Stimulated activated CD8-positive, alpha-beta memory T cell treated with anti-CD3 and anti-CD28 coated beads, Interleukin-15, amount 100 ng/mL, for 48 hours (primary cell): ENCODE measurements at regions not wholly inside any gene's neighbourhood (a gene's known extent, or its start where the extent isn't known, plus 50 kb on each side); places are given as distances from the start of the nearest gene placed in this dataset.

Experiments
- DNase-seq, 2 donors: peaks; one replicate each; pipeline ENCODE4 v3.0.0-alpha.2; 2020; ENCODE audit warnings: low read depth in 2 of 2

DNA sequence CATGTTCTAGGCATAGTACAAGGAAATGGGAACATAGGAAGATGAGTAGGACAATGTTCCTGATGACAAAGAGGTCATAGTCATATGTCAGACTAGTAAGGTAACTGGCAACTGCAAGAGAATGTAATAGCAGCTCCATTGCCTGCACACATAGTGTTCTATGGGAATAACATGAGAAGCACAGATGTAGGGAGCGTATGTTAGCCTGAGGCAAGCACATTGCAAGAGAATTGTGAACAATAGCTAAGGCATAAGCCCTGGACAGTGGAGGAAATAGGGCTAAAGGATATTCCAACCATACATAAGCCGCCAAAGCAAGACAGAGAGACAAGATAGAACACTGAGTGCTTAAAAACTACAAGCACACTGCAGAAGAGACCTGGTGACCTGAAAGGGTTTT is 1017.0 kb upstream of the TENM4 start:
- no peak for DNase-seq

GRCh38 chr11:80455818-80456217 is 1015.0 kb upstream of the TENM4 start:
- DNase-seq: no peak

DNA sequence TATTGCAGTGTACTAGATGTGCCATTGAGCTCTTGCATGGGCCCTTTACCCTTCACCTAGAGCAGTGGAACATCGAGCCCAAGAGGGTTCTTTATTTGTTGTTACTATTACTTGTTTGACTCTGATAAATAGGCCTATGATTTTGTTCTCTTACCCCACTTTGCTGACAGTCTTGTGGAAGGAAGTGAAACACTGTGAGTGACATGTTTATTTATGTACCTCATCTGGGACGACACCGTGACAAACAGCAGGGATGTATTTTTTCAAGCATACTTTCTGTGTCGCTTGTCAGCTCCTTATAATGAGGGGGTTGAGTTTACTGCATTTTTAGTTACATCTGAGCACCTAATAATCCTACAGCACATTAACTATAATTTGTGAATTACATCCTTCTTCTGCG is 1010.3 kb upstream of the TENM4 start:
- no peak for DNase-seq

- no peak for DNase-seq
Measured at GRCh38 chr11:80448709-80449108, 1007.9 kb upstream of the TENM4 start.

DNA sequence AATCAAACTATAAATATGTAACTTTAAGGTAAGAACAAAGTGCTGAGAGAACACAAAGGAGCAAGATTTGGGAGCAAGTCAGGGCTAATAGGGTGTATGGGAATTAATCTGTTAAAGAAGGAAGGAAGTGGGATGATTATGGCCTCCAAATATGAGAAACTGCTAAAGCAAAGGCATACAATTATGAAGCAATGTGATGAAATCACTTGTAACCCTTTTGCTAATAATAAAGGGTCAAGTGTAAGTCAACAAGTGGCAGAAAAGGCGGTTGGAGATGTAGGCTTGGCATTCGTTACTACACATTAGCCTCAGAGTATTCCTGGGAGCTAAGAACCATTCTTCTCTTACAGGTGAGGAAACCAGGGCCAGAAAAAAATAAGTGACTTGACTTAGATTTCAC is 1002.3 kb upstream of the TENM4 start:
- DNase-seq: no peak

DNA sequence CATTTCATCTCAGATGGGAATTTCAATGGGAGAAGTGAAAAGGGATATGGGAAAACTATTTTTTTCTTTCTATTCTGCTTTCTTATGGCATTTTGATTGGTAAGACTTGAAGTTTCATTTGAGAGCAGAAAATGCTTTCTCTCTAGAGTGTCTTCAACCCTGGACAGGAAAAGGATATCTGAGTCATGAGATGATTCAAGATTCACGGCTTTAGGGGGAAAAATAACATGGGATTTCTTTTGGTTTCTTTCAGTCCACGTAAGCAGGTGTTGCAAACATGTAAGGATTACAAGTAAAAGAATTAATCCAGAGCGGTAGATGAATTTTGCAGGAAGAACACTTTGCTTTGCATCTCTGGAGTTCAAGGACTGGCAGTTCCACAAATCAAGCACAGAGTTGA is 1001.0 kb upstream of the TENM4 start:
- DNase-seq: no peak

DNA sequence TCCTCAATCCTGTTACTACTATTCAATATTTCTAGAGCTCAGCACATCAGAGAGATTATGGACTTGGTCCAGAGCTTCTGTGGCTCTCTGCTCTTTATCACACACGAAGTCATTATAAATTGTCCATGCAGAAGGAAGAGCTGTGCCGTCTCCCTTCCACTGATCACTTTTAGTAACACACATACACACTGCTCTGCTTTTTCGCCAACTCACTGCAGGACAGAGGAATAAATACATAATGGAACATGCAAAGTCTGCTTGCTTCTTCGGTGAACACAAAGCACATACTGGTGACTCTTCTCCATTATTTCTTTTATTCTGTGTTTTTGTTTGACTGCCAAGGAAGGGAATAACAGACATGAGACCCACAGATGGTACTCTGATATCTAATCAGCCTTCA is 1000.0 kb upstream of the TENM4 start:
- no peak for DNase-seq

- DNase-seq: no peak
Measured at GRCh38 chr11:80436547-80436946, 995.7 kb upstream of the TENM4 start.

DNA sequence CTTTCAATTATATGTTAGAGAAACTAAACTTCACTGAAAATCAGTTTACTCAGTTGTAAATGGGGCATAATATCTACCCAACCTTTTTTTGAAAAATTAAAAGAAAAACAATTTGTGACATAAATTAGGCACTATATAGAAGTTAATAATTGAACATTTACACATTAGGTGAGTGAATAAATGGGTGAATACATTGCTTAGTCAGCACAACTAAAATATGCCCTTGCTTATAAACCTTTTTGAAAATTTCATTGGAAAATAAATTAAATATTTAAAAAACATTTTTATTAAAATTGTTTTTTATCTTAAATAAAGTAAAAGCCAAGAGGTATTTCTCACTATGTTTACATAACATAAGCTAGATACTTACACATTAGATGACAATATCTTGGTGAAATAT is 994.5 kb upstream of the TENM4 start:
- DNase-seq: no peak

- DNase-seq: no peak
Measured at GRCh38 chr11:80432057-80432456, 991.2 kb upstream of the TENM4 start.

GRCh38 chr11:80424012-80424695 is 983.3 kb upstream of the TENM4 start:
- DNase-seq: no peak

DNA sequence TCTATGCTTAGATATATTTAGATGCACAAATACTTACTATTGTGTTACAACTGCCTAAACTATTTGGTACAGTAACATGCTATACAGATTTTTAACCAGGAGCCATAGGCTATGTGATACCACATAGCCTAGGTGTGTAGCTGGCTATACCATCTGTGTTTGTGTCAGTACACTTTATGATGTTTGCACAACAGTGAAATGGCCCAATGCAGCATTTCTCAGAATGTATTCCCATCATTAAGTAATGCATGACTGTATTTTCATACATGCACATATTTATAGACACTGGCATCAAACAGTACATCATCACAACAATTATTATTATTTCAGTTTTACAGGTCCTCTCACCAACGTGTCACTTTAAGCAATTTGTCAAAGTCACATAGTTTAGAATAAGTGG is 979.5 kb upstream of the TENM4 start:
- DNase-seq: no peak

DNA sequence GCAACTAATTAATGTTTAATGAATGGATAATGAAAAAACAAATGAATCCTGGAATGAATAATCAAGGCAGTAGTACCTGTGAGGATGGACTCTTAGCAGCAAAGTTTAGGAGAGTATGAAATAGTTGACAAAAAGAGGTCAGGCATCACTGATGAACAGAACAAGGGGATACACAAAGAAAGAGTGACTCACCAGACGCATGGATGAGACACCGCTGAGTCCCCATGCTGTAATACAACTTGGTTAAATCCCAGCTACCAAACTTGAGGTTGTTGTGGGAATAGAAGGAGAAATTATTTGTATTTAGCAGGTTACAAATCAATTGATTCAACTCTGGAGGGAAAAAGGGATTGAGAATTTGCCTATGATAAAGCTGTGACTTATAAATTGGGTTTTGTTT is 976.9 kb upstream of the TENM4 start:
- no peak for DNase-seq

- no peak for DNase-seq
Measured at GRCh38 chr11:80415580-80415979, 974.8 kb upstream of the TENM4 start.

- DNase-seq: no peak
Measured at GRCh38 chr11:80414181-80415165, 973.6 kb upstream of the TENM4 start.

DNA sequence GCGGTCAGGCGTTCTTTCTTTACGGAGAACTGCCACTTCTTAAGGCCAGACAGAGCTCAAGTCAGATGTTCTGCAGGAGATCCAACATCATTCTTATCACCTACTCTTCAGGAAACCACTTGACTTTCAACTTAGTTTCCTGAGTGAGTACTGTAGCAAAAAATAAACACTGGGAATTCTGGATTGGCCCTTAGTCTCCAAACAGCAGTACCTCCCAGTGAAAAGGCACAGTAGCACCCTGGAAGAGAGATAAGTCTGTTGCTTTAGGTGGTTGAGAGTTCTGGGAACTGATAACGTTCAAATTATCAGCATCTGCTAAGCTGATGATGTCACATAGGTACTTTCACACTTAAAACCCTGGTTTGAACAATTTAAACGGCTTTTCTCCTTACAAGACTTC is 971.8 kb upstream of the TENM4 start:
- no peak for DNase-seq

- no peak for DNase-seq
Measured at GRCh38 chr11:80393210-80393609, 952.4 kb upstream of the TENM4 start.

- no peak for DNase-seq
Measured at GRCh38 chr11:80390505-80390904, 949.7 kb upstream of the TENM4 start.

DNA sequence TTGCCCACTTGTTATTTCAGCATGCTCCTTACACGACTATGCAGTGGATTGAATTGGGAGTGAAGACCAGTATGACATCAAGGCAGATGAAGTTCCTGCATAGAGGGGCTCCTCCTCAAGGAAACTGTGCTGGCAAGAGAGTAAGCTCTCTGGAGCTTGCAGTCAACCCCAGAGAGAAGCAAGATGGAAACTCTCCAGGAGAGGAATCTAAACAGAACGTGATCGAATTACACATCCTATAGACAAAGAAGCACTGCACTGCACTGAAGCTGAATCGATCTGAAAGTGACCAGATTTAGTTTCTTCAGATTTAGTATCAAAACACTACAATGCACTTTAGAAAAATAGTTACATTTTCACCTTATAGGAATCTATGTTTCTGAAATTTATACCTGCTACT is 947.7 kb upstream of the TENM4 start:
- no peak for DNase-seq

GRCh38 chr11:80388130-80388529 is 947.3 kb upstream of the TENM4 start:
- no peak for DNase-seq

DNA sequence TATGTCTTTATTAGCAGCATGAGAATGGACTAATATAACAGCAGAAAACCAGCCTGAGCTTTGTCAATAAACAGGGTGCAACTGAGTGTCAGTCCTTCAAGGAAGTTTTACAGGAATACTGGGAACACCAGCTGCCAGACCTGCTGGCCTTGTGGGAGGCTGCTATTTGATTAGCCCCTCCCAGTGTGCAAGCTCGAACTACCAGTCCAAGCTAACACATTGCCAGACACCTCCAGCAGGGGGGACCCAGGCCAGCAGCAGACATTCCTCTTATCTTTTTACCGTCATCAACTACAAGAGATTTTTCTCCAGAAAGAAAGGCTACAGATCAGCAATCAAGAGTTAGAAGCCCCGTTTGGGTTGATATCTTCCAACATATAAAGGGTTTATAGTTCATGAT is 942.8 kb upstream of the TENM4 start:
- DNase-seq: no peak

DNA sequence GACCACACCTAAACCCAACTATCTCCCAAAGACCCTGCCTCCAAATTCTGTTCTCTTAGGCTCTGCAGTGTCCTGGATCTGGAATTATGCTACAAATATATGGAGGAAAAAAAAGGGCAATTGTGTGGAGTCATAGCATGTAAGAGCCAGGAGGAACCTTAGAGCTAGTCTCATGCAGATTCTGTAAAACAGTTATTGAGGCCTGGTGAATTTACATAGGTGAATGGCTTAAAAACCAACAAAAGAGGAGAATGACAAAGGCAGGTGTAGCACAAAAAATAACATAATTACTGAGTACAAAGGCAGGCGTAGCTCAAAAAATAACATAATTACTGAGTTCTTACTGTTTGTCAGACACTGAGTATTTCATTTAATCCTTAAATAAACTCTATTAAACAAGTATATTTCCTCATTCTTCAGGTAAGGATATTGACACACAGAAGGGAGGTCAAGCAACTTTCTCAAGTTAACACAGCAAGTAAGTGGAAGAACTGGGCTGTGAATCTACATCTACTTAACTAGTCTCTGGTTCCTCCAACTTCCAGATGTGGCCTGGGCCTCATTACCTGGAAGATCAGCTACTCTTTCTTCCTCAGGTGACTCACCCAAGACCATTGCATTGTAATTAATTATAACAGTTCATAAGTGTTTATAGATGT is 938.9 kb upstream of the TENM4 start:
- DNase-seq: no peak

- DNase-seq: no peak
Measured at GRCh38 chr11:80371931-80372330, 931.1 kb upstream of the TENM4 start.
